CD14-positive monocyte (primary cell): ENCODE measurements at regions not wholly inside any gene's neighbourhood (a gene's known extent, or its start where the extent isn't known, plus 50 kb on each side); places are given as distances from the start of the nearest gene placed in this dataset.

ENCODE experiments used
- DNase-seq, 3 donors: peaks; one replicate each; pipeline ENCODE4 v3.0.0-alpha.2; 2011 to 2022
- H2AFZ ChIP-seq: 2 replicates; pipeline ENCODE4 v1.6.0; 2012; ENCODE audit warnings: mild to moderate bottlenecking, low read depth, low read length, inconsistent platforms; ENCODE audit not compliant: insufficient read depth, poor library complexity, severe bottlenecking
- H3K27ac ChIP-seq, 2 donors: 1 replicate in 1 of 2; 2 replicates in 1 of 2; pipeline ENCODE4 v1.5.1; 2012 to 2013; ENCODE audit warnings: low read length in 2 of 2, control low read depth in 1 of 2, inconsistent platforms in 1 of 2, low read depth in 1 of 2, mild to moderate bottlenecking in 1 of 2
- H3K27me3 ChIP-seq, 2 donors: one replicate each; pipeline versions ENCODE4 v1.6.0 to v1.6.1; 2011 to 2013; ENCODE audit warnings: low read length in 2 of 2; ENCODE audit not compliant: control insufficient read depth in 2 of 2, insufficient read depth in 2 of 2
- H3K36me3 ChIP-seq, 2 donors: replicated peaks in 1 of 2; 1 replicate in 1 of 2; 2 replicates in 1 of 2; pipeline versions ENCODE4 v1.5.1 to v1.6.1; 2012 to 2013; ENCODE audit warnings: low read length in 2 of 2, control low read depth in 1 of 2, inconsistent platforms in 1 of 2, mild to moderate bottlenecking in 1 of 2; ENCODE audit not compliant: insufficient read depth in 2 of 2, control insufficient read depth in 1 of 2
- H3K4me1 ChIP-seq, 2 donors: 1 replicate in 1 of 2; 2 replicates in 1 of 2; pipeline versions ENCODE4 v1.5.1 to v1.6.1; 2012 to 2013; ENCODE audit warnings: low read length in 2 of 2, control low read depth in 1 of 2, inconsistent platforms in 1 of 2, mild to moderate bottlenecking in 1 of 2, moderate library complexity in 1 of 2; ENCODE audit not compliant: insufficient read depth in 2 of 2, control insufficient read depth in 1 of 2
- H3K4me2 ChIP-seq: replicated peaks from 2 replicates; pipeline ENCODE3; 2012; ENCODE audit warnings: low read length, moderate library complexity, mild to moderate bottlenecking; ENCODE audit not compliant: poor library complexity, severe bottlenecking; ENCODE audit errors: extremely low read depth
- H3K4me3 ChIP-seq, 3 experiments: fragments of 200-600 bp in 1 of 3; sonication (generic) in 1 of 3; replicated peaks in 1 of 3; 1 replicate in 2 of 3; 2 replicates in 1 of 3; pipeline ENCODE4 v1.5.1; 2011 to 2013; ENCODE audit warnings: low read length in 3 of 3, mild to moderate bottlenecking in 3 of 3, control low read depth in 2 of 3, low read depth in 2 of 3, inconsistent platforms in 1 of 3, moderate library complexity in 1 of 3
- H3K79me2 ChIP-seq: 2 replicates; pipeline ENCODE4 v1.6.0; 2012; ENCODE audit warnings: mild to moderate bottlenecking, control low read depth, inconsistent platforms, low read length, moderate library complexity; ENCODE audit not compliant: insufficient read depth
- H3K9ac ChIP-seq: 2 replicates; pipeline ENCODE4 v1.6.0; 2017; ENCODE audit warnings: low read length, mild to moderate bottlenecking; ENCODE audit not compliant: insufficient read depth, poor library complexity, severe bottlenecking
- H3K9me3 ChIP-seq, 2 donors: replicated peaks in 1 of 2; 1 replicate in 1 of 2; 2 replicates in 1 of 2; pipeline versions ENCODE4 v1.5.1 to v1.6.1; 2012 to 2013; ENCODE audit warnings: low read length in 2 of 2, control low read depth in 1 of 2; ENCODE audit not compliant: control insufficient read depth in 1 of 2, insufficient read depth in 1 of 2
- H4K20me1 ChIP-seq: 2 replicates; pipeline ENCODE4 v1.6.0; 2012; ENCODE audit warnings: mild to moderate bottlenecking, low read length, control low read depth, moderate library complexity; ENCODE audit not compliant: insufficient read depth
- H3K27ac Mint-ChIP-seq, 7 donors: one replicate each; pipeline ENCODE4 v1.8.0; 2020; ENCODE audit warnings: mild to moderate bottlenecking in 7 of 7, mixed read lengths in 7 of 7, moderate library complexity in 6 of 7, inconsistent platforms in 2 of 7
- H3K27me3 Mint-ChIP-seq, 3 donors: one replicate each; pipeline ENCODE4 v1.8.0; 2021 to 2022; ENCODE audit warnings: low read depth in 3 of 3, mild to moderate bottlenecking in 3 of 3, mixed read lengths in 3 of 3, moderate library complexity in 3 of 3, inconsistent platforms in 1 of 3
- H3K36me3 Mint-ChIP-seq, 2 donors: one replicate each; pipeline ENCODE4 v1.8.0; 2020; ENCODE audit warnings: mixed read lengths in 2 of 2, inconsistent platforms in 1 of 2, mild to moderate bottlenecking in 1 of 2
- H3K4me1 Mint-ChIP-seq: one replicate; pipeline ENCODE4 v1.8.0; 2020; ENCODE audit warnings: mild to moderate bottlenecking, mixed read lengths
- H3K4me3 Mint-ChIP-seq, 2 donors: one replicate each; pipeline ENCODE4 v1.8.0; 2020; ENCODE audit warnings: mild to moderate bottlenecking in 2 of 2, mixed read lengths in 2 of 2, moderate library complexity in 1 of 2
- H3K9me3 Mint-ChIP-seq, 7 donors: one replicate each; pipeline ENCODE4 v1.8.0; 2020 to 2022; ENCODE audit warnings: mixed read lengths in 7 of 7, mild to moderate bottlenecking in 6 of 7, moderate library complexity in 6 of 7, inconsistent platforms in 2 of 7
- WGBS: methylation state at CpG from one replicate; pipeline ENCODE4 v1.1.5; 2013; ENCODE audit warnings: missing lambda C conversion rate; ENCODE audit not compliant: insufficient coverage; 5-methylcytosine and 5-hydroxymethylcytosine counted together
- intact Hi-C, 2 donors: fragments of 100-400 bp; cut with micrococcal nuclease; formaldehyde crosslinking; loops; one replicate each; pipeline versions ENCODE4 v1.15.0 to v1.15.1; 2023
- TF ChIP-seq, protein P1 (sequence below): fragments of 200-600 bp; IDR thresholded peaks from one replicate; pipeline ENCODE4 v1.8.0; 2022; ENCODE audit warnings: antibody characterized with exemption, mild to moderate bottlenecking

DNA sequence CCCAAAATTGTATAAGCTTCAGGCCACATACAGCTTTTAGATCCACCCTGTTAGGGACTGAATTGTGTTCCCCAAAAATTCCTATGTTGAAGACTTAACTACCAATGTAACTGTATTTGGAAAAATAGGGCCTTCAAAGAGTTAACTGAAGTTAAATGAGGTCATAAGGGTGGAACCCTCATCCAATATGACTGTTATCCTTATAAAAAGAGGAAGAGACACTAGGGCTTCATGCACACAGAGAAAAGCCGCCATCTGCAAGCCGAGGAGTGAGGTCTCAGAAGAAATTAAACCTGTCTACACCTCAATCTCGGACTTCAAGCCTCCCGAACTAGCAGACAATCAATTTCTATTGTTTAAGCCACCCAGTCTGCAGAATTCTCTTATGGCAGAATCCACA, 317.9 kb upstream of the NFE2L3 start:
- intact Hi-C loops, result no loop called here
- peaks cover 2% of the 10 kb centered on the region in 2 donors for H3K27me3 ChIP-seq
- peaks cover 3 to 10% (median 7%) of the 10 kb centered on the region in 3 donors for H3K27me3 Mint-ChIP-seq

DNA sequence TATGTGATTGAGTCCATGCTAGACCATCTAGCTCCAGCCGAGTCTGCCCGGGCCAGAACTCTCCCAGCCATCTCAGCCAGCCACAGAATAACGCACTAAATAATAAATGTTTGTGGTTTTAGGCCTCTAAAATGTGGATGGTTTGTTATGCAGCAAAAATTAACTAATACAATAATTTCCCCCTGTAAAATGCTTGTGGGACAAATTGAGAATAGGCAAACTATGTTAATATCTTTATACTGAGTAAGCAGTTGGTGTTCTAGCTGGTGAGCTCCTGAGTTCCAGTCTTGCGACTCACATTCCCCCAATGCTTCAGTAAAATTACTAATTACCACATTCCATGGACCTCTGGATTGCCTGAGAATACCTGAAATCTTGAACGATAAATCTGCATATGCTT, 316.8 kb upstream of the NFE2L3 start:
- Mint-ChIP-seq H3K27me3 (peaks cover 7 to 10% (median 7%) of the 10 kb centered on the region in 3 donors), H3K4me1 (no peaks in the 10 kb centered on the region), H3K9me3 (peaks cover 0 to 1% (median 0%) of the 10 kb centered on the region in 7 donors), H3K4me3 (no peak overlapping the region), H3K27ac (no peak overlapping the region), H3K36me3 (no peaks in the 10 kb centered on the region)
- intact Hi-C loops, result no loop called here
- H3K27ac ChIP-seq, result no peak overlapping the region
- no peaks in the 10 kb centered on the region for H4K20me1 ChIP-seq
- no peaks in the 10 kb centered on the region for H3K36me3 ChIP-seq
- DNase-seq, result no peak
- no peaks in the 10 kb centered on the region for H3K9me3 ChIP-seq
- no peak overlapping the region for H3K4me3 ChIP-seq
- H3K27me3 ChIP-seq, result peaks cover under 1 to 2% of the 10 kb centered on the region in 2 donors
- TF ChIP-seq, protein P1, sequence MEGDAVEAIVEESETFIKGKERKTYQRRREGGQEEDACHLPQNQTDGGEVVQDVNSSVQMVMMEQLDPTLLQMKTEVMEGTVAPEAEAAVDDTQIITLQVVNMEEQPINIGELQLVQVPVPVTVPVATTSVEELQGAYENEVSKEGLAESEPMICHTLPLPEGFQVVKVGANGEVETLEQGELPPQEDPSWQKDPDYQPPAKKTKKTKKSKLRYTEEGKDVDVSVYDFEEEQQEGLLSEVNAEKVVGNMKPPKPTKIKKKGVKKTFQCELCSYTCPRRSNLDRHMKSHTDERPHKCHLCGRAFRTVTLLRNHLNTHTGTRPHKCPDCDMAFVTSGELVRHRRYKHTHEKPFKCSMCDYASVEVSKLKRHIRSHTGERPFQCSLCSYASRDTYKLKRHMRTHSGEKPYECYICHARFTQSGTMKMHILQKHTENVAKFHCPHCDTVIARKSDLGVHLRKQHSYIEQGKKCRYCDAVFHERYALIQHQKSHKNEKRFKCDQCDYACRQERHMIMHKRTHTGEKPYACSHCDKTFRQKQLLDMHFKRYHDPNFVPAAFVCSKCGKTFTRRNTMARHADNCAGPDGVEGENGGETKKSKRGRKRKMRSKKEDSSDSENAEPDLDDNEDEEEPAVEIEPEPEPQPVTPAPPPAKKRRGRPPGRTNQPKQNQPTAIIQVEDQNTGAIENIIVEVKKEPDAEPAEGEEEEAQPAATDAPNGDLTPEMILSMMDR, result no peak
- no peaks in the 10 kb centered on the region for H3K4me1 ChIP-seq
- H3K79me2 ChIP-seq, result no peaks in the 10 kb centered on the region
- no peak overlapping the region for H3K4me2 ChIP-seq
- H2AFZ ChIP-seq, result no peak overlapping the region
- no peak overlapping the region for H3K9ac ChIP-seq
- no CpG with 5 or more reads among the region's 5 CpGs for WGBS

More for the DNA sequence above, 317.9 kb upstream of the NFE2L3 start:
- Histone ChIP-seq H3K4me1 (no peaks in the 10 kb centered on the region), H4K20me1 (no peaks in the 10 kb centered on the region), H3K4me3 (no peak overlapping the region), H3K36me3 (no peaks in the 10 kb centered on the region), H3K79me2 (no peaks in the 10 kb centered on the region), H3K9me3 (no peaks in the 10 kb centered on the region), H2AFZ (no peak overlapping the region), H3K4me2 (no peak overlapping the region), H3K27ac (no peak overlapping the region), H3K9ac (no peak overlapping the region)
- H3K4me1 Mint-ChIP-seq, result no peaks in the 10 kb centered on the region
- H3K36me3 Mint-ChIP-seq, result no peaks in the 10 kb centered on the region
- no peak overlapping the region for H3K27ac Mint-ChIP-seq
- WGBS, result no CpG with 5 or more reads among the region's 4 CpGs
- peaks cover 0 to 1% (median 0%) of the 10 kb centered on the region in 7 donors for H3K9me3 Mint-ChIP-seq
- TF ChIP-seq, protein P1, result no peak
- DNase-seq, result no peak
- H3K4me3 Mint-ChIP-seq, result no peak overlapping the region
